Neural progenitor cell (in vitro differentiated cells): ENCODE measurements at regions not wholly inside any gene's neighbourhood (a gene's known extent, or its start where the extent isn't known, plus 50 kb on each side); places are given as distances from the start of the nearest gene placed in this dataset.

Experiments
- DNase-seq: peaks from one replicate; pipeline ENCODE4 v3.0.0-alpha.2; 2016; ENCODE audit warnings: low spot score
- H2AFZ ChIP-seq: fragments of 200-600 bp; sonication (generic); replicated peaks from 2 replicates; pipeline ENCODE4 v1.6.1; 2016; ENCODE audit warnings: antibody characterized with exemption
- H3F3A ChIP-seq: fragments of 200-600 bp; sonication (generic); 2 replicates; pipeline ENCODE4 v1.6.1; 2016; ENCODE audit warnings: antibody characterized with exemption, low read depth
- H3K27ac ChIP-seq: fragments of 200-600 bp; sonication (generic); 2 replicates; pipeline ENCODE4 v1.5.1; 2016; ENCODE audit warnings: mild to moderate bottlenecking
- H3K27me3 ChIP-seq: fragments of 200-600 bp; sonication (generic); 2 replicates; pipeline ENCODE4 v1.6.1; 2016; ENCODE audit warnings: mild to moderate bottlenecking, moderate library complexity
- H3K36me3 ChIP-seq: fragments of 200-600 bp; sonication (generic); 2 replicates; pipeline ENCODE4 v1.5.1; 2016
- H3K4me1 ChIP-seq: fragments of 200-600 bp; sonication (generic); 2 replicates; pipeline ENCODE4 v1.6.1; 2016; ENCODE audit warnings: mixed run types
- H3K4me2 ChIP-seq: fragments of 200-600 bp; sonication (generic); 2 replicates; pipeline ENCODE4 v1.6.1; 2016
- H3K4me3 ChIP-seq: fragments of 200-600 bp; sonication (generic); 2 replicates; pipeline ENCODE4 v1.5.1; 2016
- H3K79me2 ChIP-seq: fragments of 200-600 bp; sonication (generic); 2 replicates; pipeline ENCODE4 v1.6.1; 2016; ENCODE audit warnings: low read depth
- H3K9ac ChIP-seq: fragments of 200-600 bp; sonication (generic); 2 replicates; pipeline ENCODE4 v1.6.1; 2016
- H3K9me3 ChIP-seq: fragments of 200-600 bp; sonication (generic); 2 replicates; pipeline ENCODE4 v1.5.1; 2016; ENCODE audit warnings: low read depth
- H4K20me1 ChIP-seq: fragments of 200-600 bp; sonication (generic); 2 replicates; pipeline ENCODE4 v1.6.1; 2016; ENCODE audit warnings: low read depth
- H3K27ac Mint-ChIP-seq: 3 replicates; pipeline ENCODE4 v1.8.0; 2021; ENCODE audit warnings: mixed read lengths
- H3K27me3 Mint-ChIP-seq: 2 replicates; pipeline ENCODE4 v1.8.0; 2022; ENCODE audit warnings: low read depth, mild to moderate bottlenecking, inconsistent platforms, moderate library complexity, mixed read lengths; ENCODE audit not compliant: insufficient read depth
- H3K36me3 Mint-ChIP-seq: 3 replicates; pipeline ENCODE4 v1.8.0; 2021; ENCODE audit warnings: mixed read lengths
- H3K4me1 Mint-ChIP-seq: 3 replicates; pipeline ENCODE4 v1.8.0; 2021; ENCODE audit warnings: mixed read lengths
- H3K4me3 Mint-ChIP-seq: 3 replicates; pipeline ENCODE4 v1.8.0; 2021; ENCODE audit warnings: mild to moderate bottlenecking, moderate library complexity, mixed read lengths
- H3K9me3 Mint-ChIP-seq: 3 replicates; pipeline ENCODE4 v1.8.0; 2020; ENCODE audit warnings: mixed read lengths
- CTCF ChIP-seq: fragments of 200-600 bp; sonication (generic); IDR thresholded peaks from 2 replicates; pipeline ENCODE4 v1.5.1; 2017; ENCODE audit warnings: antibody characterized with exemption, mild to moderate bottlenecking
- EZH2 ChIP-seq: fragments of 200-600 bp; sonication (generic); IDR thresholded peaks from 2 replicates; pipeline ENCODE4 v1.6.1; 2017; ENCODE audit warnings: antibody characterized with exemption, mild to moderate bottlenecking, moderate library complexity
- EZH2phosphoT487 ChIP-seq: fragments of 200-600 bp; sonication (generic); IDR thresholded peaks from 2 replicates; pipeline ENCODE4 v1.6.1; 2017; ENCODE audit warnings: antibody characterized with exemption

- Histone ChIP-seq H3K27me3 (no peaks in the 10 kb centered on the region), H3K9ac (no peak overlapping the region), H3K27ac (no peak overlapping the region), H3K9me3 (peaks cover 7% of the 10 kb centered on the region), H3K4me1 (peaks cover 33% of the 10 kb centered on the region), H3K4me2 (peak overlapping the region; percentile 63), H3K4me3 (no peak overlapping the region), H4K20me1 (no peaks in the 10 kb centered on the region), H3K79me2 (no peaks in the 10 kb centered on the region), H3K36me3 (no peaks in the 10 kb centered on the region), H3F3A (peaks cover 20% of the 10 kb centered on the region), H2AFZ (no peak overlapping the region)
- Mint-ChIP-seq H3K4me1 (peaks cover 23% of the 10 kb centered on the region), H3K36me3 (peaks cover 4% of the 10 kb centered on the region), H3K9me3 (peaks cover 20% of the 10 kb centered on the region), H3K27ac (no peak overlapping the region), H3K4me3 (no peak overlapping the region), H3K27me3 (no peaks in the 10 kb centered on the region)
- TF ChIP-seq EZH2 (no peak), EZH2phosphoT487 (no peak), CTCF (no peak)
- no peak for DNase-seq
Measured at GRCh38 chr5:18984559-18985080, 1003.4 kb downstream of the CDH18 start.

GRCh38 chr5:18985171-18985758 is 1002.7 kb downstream of the CDH18 start:
- H3K4me2 ChIP-seq: peak overlapping the region; percentile 63
- H3K4me1 ChIP-seq: peaks cover 33% of the 10 kb centered on the region
- peak; percentile 75 for DNase-seq
- H3K27me3 ChIP-seq: no peaks in the 10 kb centered on the region
- peak overlapping the region; percentile 20 for H3K27ac Mint-ChIP-seq
- peaks cover 23% of the 10 kb centered on the region for H3K4me1 Mint-ChIP-seq
- peak overlapping the region; percentile 59 for H3K27ac ChIP-seq
- no peaks in the 10 kb centered on the region for H3K27me3 Mint-ChIP-seq
- peaks cover 7% of the 10 kb centered on the region for H3K9me3 ChIP-seq
- H3F3A ChIP-seq: peaks cover 20% of the 10 kb centered on the region
- no peaks in the 10 kb centered on the region for H3K79me2 ChIP-seq
- TF ChIP-seq CTCF: no peak
- TF ChIP-seq EZH2phosphoT487: no peak
- no peak for TF ChIP-seq EZH2
- H3K9me3 Mint-ChIP-seq: peaks cover 20% of the 10 kb centered on the region
- H3K4me3 ChIP-seq: peak overlapping the region; percentile 25
- no peaks in the 10 kb centered on the region for H3K36me3 ChIP-seq
- H3K36me3 Mint-ChIP-seq: peaks cover 4% of the 10 kb centered on the region
- no peak overlapping the region for H2AFZ ChIP-seq
- H4K20me1 ChIP-seq: no peaks in the 10 kb centered on the region
- no peak overlapping the region for H3K4me3 Mint-ChIP-seq
- no peak overlapping the region for H3K9ac ChIP-seq

- peaks cover 12% of the 10 kb centered on the region for H3K9me3 Mint-ChIP-seq
- Histone ChIP-seq H4K20me1 (no peaks in the 10 kb centered on the region), H3K79me2 (no peaks in the 10 kb centered on the region), H3K36me3 (no peaks in the 10 kb centered on the region), H3K9ac (no peak overlapping the region), H3K4me2 (peak overlapping the region; percentile 59), H3K27me3 (no peaks in the 10 kb centered on the region), H3K9me3 (peaks cover 7% of the 10 kb centered on the region), H3K27ac (peak overlapping the region; percentile 59), H2AFZ (peak overlapping the region; percentile 23), H3K4me1 (peaks cover 33% of the 10 kb centered on the region), H3F3A (peaks cover 20% of the 10 kb centered on the region), H3K4me3 (no peak overlapping the region)
- H3K4me3 Mint-ChIP-seq: no peak overlapping the region
- peak overlapping the region; percentile 8 for H3K27ac Mint-ChIP-seq
- DNase-seq: no peak
- peaks cover 4% of the 10 kb centered on the region for H3K36me3 Mint-ChIP-seq
- TF ChIP-seq CTCF: no peak
- TF ChIP-seq EZH2phosphoT487: no peak
- TF ChIP-seq EZH2: no peak
- H3K27me3 Mint-ChIP-seq: no peaks in the 10 kb centered on the region
- H3K4me1 Mint-ChIP-seq: peaks cover 23% of the 10 kb centered on the region
Measured at GRCh38 chr5:18987101-18987500, 1000.9 kb downstream of the CDH18 start.
